GM12878 (cell line): ENCODE measurements at regions not wholly inside any gene's neighbourhood (a gene's known extent, or its start where the extent isn't known, plus 50 kb on each side); places are given as distances from the start of the nearest gene placed in this dataset.

Experiments used
- ATAC-seq: fragments of 200-7000 bp; cut with Tn5 transposase; 3 replicates; pipeline ENCODE4 v1.9.1; 2020; ENCODE audit warnings: mild to moderate bottlenecking, moderate library complexity
- BruUV-seq: library from RNA; stranded (reverse); fragments of 400-500 nt; replicated peaks from 2 replicates; lab custom pipeline; 2021; lab: Mats Ljungman, UMichigan
- CTCF ChIA-PET: fragments of 300-600 bp; sonication (Branson Sonifier 250); formaldehyde crosslinking; extraction: SDS; loops from one replicate; lab custom pipeline; 2021; ENCODE audit warnings: inconsistent platforms; lab: Yijun Ruan, JAX
- POLR2A ChIA-PET: fragments of 350-600 bp; formaldehyde crosslinking; extraction: SDS; loops from one replicate; lab custom pipeline; 2021; ENCODE audit warnings: inconsistent platforms; lab: Charles Lee
- RAD21 ChIA-PET: fragments of 300-600 bp; sonication (Branson Sonifier 250); formaldehyde crosslinking; loops from one replicate; lab custom pipeline; 2023; ENCODE audit warnings: antibody characterized with exemption; ENCODE audit not compliant: unreplicated experiment; lab: Charles Lee
- SMC1A ChIA-PET: fragments of 300-600 bp; sonication (Branson Sonifier 250); formaldehyde crosslinking; loops from one replicate; lab custom pipeline; 2023; ENCODE audit not compliant: unreplicated experiment, uncharacterized antibody; lab: Charles Lee
- DNase-seq: peaks from one replicate; pipeline ENCODE4 v3.0.0-alpha.2; 2011; ENCODE audit warnings: low read depth, low spot score
- FAIRE-seq: peaks from 3 replicates; lab custom pipeline; 2011; peaks lifted over from hg19 to GRCh38; lab: Jason Lieb, UNC
- H2AFZ ChIP-seq: 2 replicates; pipeline ENCODE4 v1.6.0; 2011; ENCODE audit warnings: low read depth, low read length, control low read depth; ENCODE audit not compliant: control insufficient read depth
- H3K27ac ChIP-seq: 2 replicates; pipeline ENCODE4 v1.5.1; 2011; ENCODE audit warnings: control low read depth; ENCODE audit not compliant: control insufficient read depth, insufficient read depth
- H3K27me3 ChIP-seq, 2 experiments: replicated peaks in 1 of 2; 2 replicates each; pipeline versions ENCODE4 v1.6.0 to v1.6.1; 2011; ENCODE audit warnings: low read length in 1 of 2; ENCODE audit not compliant: control insufficient read depth in 2 of 2, insufficient read depth in 2 of 2
- H3K36me3 ChIP-seq, 2 experiments: 2 replicates each; pipeline ENCODE4 v1.5.1; 2011; ENCODE audit warnings: low read length in 1 of 2; ENCODE audit not compliant: control insufficient read depth in 2 of 2, insufficient read depth in 2 of 2
- H3K4me1 ChIP-seq: 2 replicates; pipeline ENCODE4 v1.6.1; 2011; ENCODE audit warnings: mild to moderate bottlenecking, low read length, moderate library complexity, mixed read lengths; ENCODE audit not compliant: control insufficient read depth, insufficient read depth
- H3K4me2 ChIP-seq: 2 replicates; pipeline ENCODE4 v1.6.0; 2011; ENCODE audit warnings: control low read depth; ENCODE audit not compliant: control insufficient read depth, insufficient read depth
- H3K4me3 ChIP-seq: fragments of 200-600 bp; sonication (generic); 2 replicates; pipeline ENCODE4 v1.5.1; 2016
- H3K79me2 ChIP-seq: 2 replicates; pipeline ENCODE4 v1.6.0; 2011; ENCODE audit warnings: low read length; ENCODE audit not compliant: control insufficient read depth, insufficient read depth
- H3K9ac ChIP-seq: 2 replicates; pipeline ENCODE4 v1.8.0; 2011; ENCODE audit warnings: low read length, control low read depth, mixed read lengths; ENCODE audit not compliant: control insufficient read depth, insufficient read depth
- H3K9me3 ChIP-seq: replicated peaks from 3 replicates; pipeline ENCODE4 v1.5.1; 2011; ENCODE audit warnings: mild to moderate bottlenecking, low read length; ENCODE audit not compliant: control insufficient read depth, insufficient read depth
- H4K20me1 ChIP-seq: 2 replicates; pipeline ENCODE4 v1.6.0; 2011; ENCODE audit not compliant: control insufficient read depth, insufficient read depth
- CBX5 ChIP-seq: sonication (generic); IDR thresholded peaks from 2 replicates; pipeline ENCODE4 v1.6.1; 2016; ENCODE audit warnings: low read depth, moderate library complexity, mild to moderate bottlenecking, inconsistent platforms
- E2F4 ChIP-seq: IDR thresholded peaks from 2 replicates; pipeline ENCODE4 v1.6.1; 2012; ENCODE audit warnings: low read depth, low read length, improper control_type of control experiment
- E2F8 ChIP-seq: fragments of 450-650 bp; IDR thresholded peaks from 2 replicates; pipeline ENCODE4 v1.6.1; 2018; ENCODE audit warnings: mild to moderate bottlenecking, low read depth, moderate library complexity; ENCODE audit not compliant: partially characterized antibody
- EGR1 ChIP-seq, 2 experiments: IDR thresholded peaks; 1 replicate in 1 of 2; 2 replicates in 1 of 2; pipeline ENCODE4 v1.6.1; 2011 to 2012; ENCODE audit warnings: low read depth in 2 of 2, low read length in 2 of 2, borderline replicate concordance in 1 of 2, mild to moderate bottlenecking in 1 of 2, moderate library complexity in 1 of 2
- IKZF1 ChIP-seq: fragments of 450-650 bp; conservative IDR thresholded peaks from 2 replicates; pipeline ENCODE4 v1.6.1; 2017; ENCODE audit warnings: antibody characterized with exemption, mild to moderate bottlenecking
- MYB ChIP-seq: fragments of 150-350 bp; IDR thresholded peaks from 2 replicates; pipeline ENCODE4 v1.6.1; 2014; ENCODE audit warnings: mild to moderate bottlenecking, low read depth, low read length, borderline replicate concordance
- NFYB ChIP-seq: IDR thresholded peaks from 2 replicates; pipeline ENCODE4 v1.6.1; 2011; ENCODE audit warnings: low read depth, mild to moderate bottlenecking, low read length, improper control_type of control experiment, moderate library complexity; ENCODE audit not compliant: insufficient read depth
- PBX3 ChIP-seq: IDR thresholded peaks from 2 replicates; pipeline ENCODE4 v1.6.1; 2011; ENCODE audit warnings: mild to moderate bottlenecking, low read depth, low read length, moderate library complexity; ENCODE audit not compliant: insufficient replicate concordance
- POLR2A ChIP-seq: IDR thresholded peaks from 2 replicates; pipeline ENCODE4 v1.6.1; 2011; ENCODE audit warnings: low read depth, mild to moderate bottlenecking, low read length
- SP1 ChIP-seq: IDR thresholded peaks from one replicate; pipeline ENCODE4 v1.6.1; 2011; ENCODE audit warnings: low read depth, low read length
- ZBTB4 ChIP-seq: fragments of 450-650 bp; formaldehyde crosslinking; IDR thresholded peaks from 2 replicates; pipeline ENCODE4 v1.4.0; 2022; ENCODE audit warnings: mild to moderate bottlenecking, moderate library complexity
- ZBTB40 ChIP-seq: fragments of 450-650 bp; IDR thresholded peaks from 2 replicates; pipeline ENCODE4 v1.6.1; 2016; ENCODE audit warnings: mild to moderate bottlenecking, moderate library complexity, borderline replicate concordance
- WGBS: methylation state at CpG from one replicate; pipeline ENCODE4 v1.1.6; 2016; ENCODE audit warnings: low lambda C conversion rate; ENCODE audit not compliant: insufficient replicate concordance, insufficient coverage; ENCODE audit errors: missing lambda C conversion rate; 5-methylcytosine and 5-hydroxymethylcytosine counted together
- in situ Hi-C: fragments of 300-500 bp; cut with MboI; formaldehyde crosslinking; loops from 9 replicates; pipeline ENCODE4 v1.14.3; 2018; ENCODE audit warnings: mixed read lengths
- intact Hi-C: fragments of 100-400 bp; cut with micrococcal nuclease; formaldehyde crosslinking; loops from one replicate; pipeline ENCODE4 v1.14.2; 2022; ENCODE audit not compliant: unreplicated experiment

- ATAC-seq (no peak), FAIRE-seq (no peak), DNase-seq (no peak)
- H3K36me3 ChIP-seq, result no peaks in the 10 kb centered on the region
- H3K9me3 ChIP-seq, result no peaks in the 10 kb centered on the region
- ChIA-PET CTCF (no interaction called here), RAD21 (no interaction called here), POLR2A (no interaction called here), SMC1A (interaction anchor here (1.0 kb wide), 1 partner anchor 54 kb away, joined by 3 read pairs; no protein-coding TSS in a partner anchor)
- no peaks in the 10 kb centered on the region for H3K27me3 ChIP-seq
- H3K79me2 ChIP-seq, result no peaks in the 10 kb centered on the region
- no peak overlapping the region for H3K4me3 ChIP-seq
- intact Hi-C loops, result no loop called here
- H3K4me1 ChIP-seq, result no peaks in the 10 kb centered on the region
- H3K27ac ChIP-seq, result no peak overlapping the region
- H3K4me2 ChIP-seq, result no peak overlapping the region
- BruUV-seq, result no TSS peak
- H2AFZ ChIP-seq, result no peak overlapping the region
- no peaks in the 10 kb centered on the region for H4K20me1 ChIP-seq
- in situ Hi-C loops, result no loop called here
- no peak overlapping the region for H3K9ac ChIP-seq
- WGBS, result 0% methylated on average over 3 of the region's 3 CpGs
- no peak for TF ChIP-seq CBX5
- no peak for TF ChIP-seq ZBTB4 (CRISPR knock-in tag)
- no peak for TF ChIP-seq IKZF1
- TF ChIP-seq SP1, result no peak
- TF ChIP-seq MYB, result no peak
- no peak for TF ChIP-seq E2F8
- no peak for TF ChIP-seq PBX3
- TF ChIP-seq ZBTB40, result no peak
- no peak for TF ChIP-seq E2F4
- no peak for TF ChIP-seq EGR1 (IDR thresholded peaks at IDR 0.05; ENCODE audit: borderline replicate concordance in 1 of 2, low read depth in 2 of 2, low read length in 2 of 2)
- no peak for TF ChIP-seq POLR2A
- no peak for TF ChIP-seq NFYB
Measured at GRCh38 chr9:82206490-82206889, 217.9 kb downstream of the SPATA31D1 start.
